Inflammatory macrophage (primary cell): ENCODE measurements at regions not wholly inside any gene's neighbourhood (a gene's known extent, or its start where the extent isn't known, plus 50 kb on each side); places are given as distances from the start of the nearest gene placed in this dataset.
"Not testable (repeated sequence)": the region's sequence is repeated elsewhere in the genome, so short reads cannot be mapped to it uniquely, and the experiment has no call there.

Source experiments
- DNase-seq, 2 donors: peaks; one replicate each; pipeline ENCODE4 v3.0.0-alpha.2; 2020 to 2022

GRCh38 chr9:106058460-106058859 is 364.1 kb downstream of the TMEM38B start:
- no peak for DNase-seq

GRCh38 chr9:106059886-106060285 is 365.5 kb downstream of the TMEM38B start:
- no peak for DNase-seq

GRCh38 chr9:106060885-106061284 is 366.5 kb downstream of the TMEM38B start:
- no peak for DNase-seq

- no peak for DNase-seq
Observed at GRCh38 chr9:106062250-106062649, 367.9 kb downstream of the TMEM38B start.

- no peak for DNase-seq
Observed at GRCh38 chr9:106065136-106065535, 370.8 kb downstream of the TMEM38B start.

GRCh38 chr9:106065579-106066214 is 371.4 kb downstream of the TMEM38B start:
- no peak for DNase-seq

- no peak for DNase-seq
Observed at GRCh38 chr9:106066940-106067524, 372.7 kb downstream of the TMEM38B start.

GRCh38 chr9:106069241-106069640 is 374.9 kb downstream of the TMEM38B start:
- DNase-seq = no peak

- no peak for DNase-seq
Observed at GRCh38 chr9:106072421-106072820, 378.1 kb downstream of the TMEM38B start.

GRCh38 chr9:106074006-106074405 is 379.7 kb downstream of the TMEM38B start:
- DNase-seq = no peak

- DNase-seq = no peak
Observed at GRCh38 chr9:106075236-106075959, 381.1 kb downstream of the TMEM38B start.

- DNase-seq = no peak
Observed at GRCh38 chr9:106075960-106076327, 381.6 kb downstream of the TMEM38B start.

GRCh38 chr9:106076711-106077110 is 382.4 kb downstream of the TMEM38B start:
- DNase-seq = no peak

- DNase-seq = no peak
Observed at GRCh38 chr9:106077731-106078130, 383.4 kb downstream of the TMEM38B start.

GRCh38 chr9:106082621-106083020 is 388.3 kb downstream of the TMEM38B start:
- no peak for DNase-seq

GRCh38 chr9:106084702-106085101 is 390.4 kb downstream of the TMEM38B start:
- no peak for DNase-seq

GRCh38 chr9:106085479-106085878 is 391.1 kb downstream of the TMEM38B start:
- no peak for DNase-seq

GRCh38 chr9:106092083-106092482 is 397.7 kb downstream of the TMEM38B start:
- DNase-seq = no peak

GRCh38 chr9:106102821-106103220 is 408.5 kb downstream of the TMEM38B start:
- no peak for DNase-seq

- no peak for DNase-seq
Observed at GRCh38 chr9:106104887-106105286, 410.5 kb downstream of the TMEM38B start.

GRCh38 chr9:106106396-106106795 is 412.1 kb downstream of the TMEM38B start:
- no peak for DNase-seq

- DNase-seq = no peak
Observed at GRCh38 chr9:106107716-106108115, 413.4 kb downstream of the TMEM38B start.

- not testable (repeated sequence) for DNase-seq
Observed at GRCh38 chr9:106109706-106110105, 415.4 kb downstream of the TMEM38B start.

GRCh38 chr9:106110483-106110882 is 416.1 kb downstream of the TMEM38B start:
- no peak for DNase-seq
